BE2C (cell line): ENCODE measurements at regions not wholly inside any gene's neighbourhood (a gene's known extent, or its start where the extent isn't known, plus 50 kb on each side); places are given as distances from the start of the nearest gene placed in this dataset.

ENCODE experiments used
- DNase-seq: peaks from one replicate; pipeline ENCODE4 v3.0.0-alpha.2; 2020
- H3K27me3 ChIP-seq: fragments of 250-450 bp; sonication (Bioruptor Pico); 2 replicates; pipeline ENCODE4 v1.5.1; 2020; ENCODE audit warnings: mild to moderate bottlenecking
- H3K36me3 ChIP-seq: fragments of 250-450 bp; sonication (Bioruptor Pico); 2 replicates; pipeline ENCODE4 v1.5.1; 2020; ENCODE audit warnings: mild to moderate bottlenecking
- H3K4me1 ChIP-seq: fragments of 250-450 bp; sonication (Bioruptor Pico); 2 replicates; pipeline ENCODE4 v1.5.1; 2020
- H3K4me3 ChIP-seq: 2 replicates; pipeline ENCODE4 v1.5.1; 2011; ENCODE audit warnings: low read depth, low read length
- H3K9me3 ChIP-seq: fragments of 250-450 bp; sonication (Bioruptor Pico); 2 replicates; pipeline ENCODE4 v1.5.1; 2020
- TF ChIP-seq, protein P1 (sequence below): IDR thresholded peaks from 2 replicates; pipeline ENCODE4 v1.5.1; 2012; ENCODE audit warnings: mild to moderate bottlenecking, low read depth, low read length

DNA sequence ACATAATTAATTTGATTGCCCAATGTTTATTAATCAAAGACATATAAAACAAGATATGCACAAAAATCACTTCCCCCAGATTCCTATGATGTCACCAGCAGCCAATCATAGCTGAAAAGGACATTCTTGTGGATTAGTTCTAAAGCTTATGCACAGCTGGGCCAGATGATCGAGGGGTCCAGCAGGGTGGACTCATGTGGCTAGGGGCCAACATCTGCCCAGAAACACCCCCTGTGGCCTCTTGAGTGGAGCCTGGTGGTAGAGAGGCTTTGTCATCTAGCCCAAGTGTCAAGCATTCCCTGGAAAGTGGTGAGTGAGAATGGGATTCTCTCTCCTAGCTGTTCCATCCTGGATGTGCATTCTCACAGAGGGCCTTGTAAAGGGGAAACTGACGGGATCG, 590.0 kb downstream of the BCL11B start:
- H3K4me1 ChIP-seq: no peaks in the 10 kb centered on the region
- H3K27me3 ChIP-seq: no peaks in the 10 kb centered on the region
- H3K36me3 ChIP-seq: no peaks in the 10 kb centered on the region
- no peak for DNase-seq
- no peaks in the 10 kb centered on the region for H3K9me3 ChIP-seq
- TF ChIP-seq, protein P1, sequence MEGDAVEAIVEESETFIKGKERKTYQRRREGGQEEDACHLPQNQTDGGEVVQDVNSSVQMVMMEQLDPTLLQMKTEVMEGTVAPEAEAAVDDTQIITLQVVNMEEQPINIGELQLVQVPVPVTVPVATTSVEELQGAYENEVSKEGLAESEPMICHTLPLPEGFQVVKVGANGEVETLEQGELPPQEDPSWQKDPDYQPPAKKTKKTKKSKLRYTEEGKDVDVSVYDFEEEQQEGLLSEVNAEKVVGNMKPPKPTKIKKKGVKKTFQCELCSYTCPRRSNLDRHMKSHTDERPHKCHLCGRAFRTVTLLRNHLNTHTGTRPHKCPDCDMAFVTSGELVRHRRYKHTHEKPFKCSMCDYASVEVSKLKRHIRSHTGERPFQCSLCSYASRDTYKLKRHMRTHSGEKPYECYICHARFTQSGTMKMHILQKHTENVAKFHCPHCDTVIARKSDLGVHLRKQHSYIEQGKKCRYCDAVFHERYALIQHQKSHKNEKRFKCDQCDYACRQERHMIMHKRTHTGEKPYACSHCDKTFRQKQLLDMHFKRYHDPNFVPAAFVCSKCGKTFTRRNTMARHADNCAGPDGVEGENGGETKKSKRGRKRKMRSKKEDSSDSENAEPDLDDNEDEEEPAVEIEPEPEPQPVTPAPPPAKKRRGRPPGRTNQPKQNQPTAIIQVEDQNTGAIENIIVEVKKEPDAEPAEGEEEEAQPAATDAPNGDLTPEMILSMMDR: no peak
- H3K4me3 ChIP-seq: no peak overlapping the region

DNA sequence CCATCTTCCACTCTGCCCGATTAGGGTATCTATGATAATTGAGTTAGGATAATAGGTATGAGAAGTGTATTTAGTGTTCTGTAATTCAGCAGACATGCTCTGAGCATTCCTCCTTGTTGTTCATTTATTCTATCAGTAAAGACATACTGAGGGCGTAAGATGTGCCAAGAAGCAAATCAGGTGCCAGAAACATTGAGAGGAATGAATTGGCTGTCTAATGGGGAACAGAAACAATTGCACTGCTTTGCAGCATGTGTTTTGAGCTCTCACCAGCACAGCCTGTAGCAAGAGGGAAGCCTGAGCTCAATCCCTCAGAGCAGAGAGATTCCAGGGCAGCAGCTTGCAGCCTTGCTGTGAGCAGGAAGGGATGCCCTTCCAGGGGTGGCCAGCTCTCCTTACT, 589.3 kb downstream of the BCL11B start:
- Histone ChIP-seq H3K9me3 (peaks cover 1% of the 10 kb centered on the region; the same call in 1 of the 2 replicates), H3K27me3 (no peaks in the 10 kb centered on the region), H3K4me3 (no peak overlapping the region), H3K4me1 (no peaks in the 10 kb centered on the region), H3K36me3 (no peaks in the 10 kb centered on the region)
- DNase-seq: no peak
- TF ChIP-seq, protein P1: no peak

DNA sequence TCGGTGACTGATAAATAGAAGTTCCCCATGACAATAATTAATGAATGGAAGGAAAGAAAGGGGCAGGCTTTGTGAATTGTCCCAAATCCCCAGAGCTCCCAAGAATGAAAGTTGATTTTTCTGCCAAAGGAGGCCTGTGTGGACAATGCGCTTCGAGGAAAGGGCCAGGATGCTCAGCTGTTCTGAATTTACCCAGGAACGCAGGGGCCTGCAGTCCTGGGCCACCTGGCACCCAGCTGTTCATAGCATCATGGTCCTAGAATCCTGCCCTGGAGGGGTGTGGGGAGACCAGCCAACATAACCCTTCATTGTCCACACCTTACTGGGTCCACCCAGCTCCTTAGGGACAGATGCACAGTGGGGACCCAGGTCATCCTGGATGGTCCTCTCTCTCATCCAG, 587.5 kb downstream of the BCL11B start:
- Histone ChIP-seq H3K36me3 (no peaks in the 10 kb centered on the region), H3K27me3 (no peaks in the 10 kb centered on the region), H3K4me3 (no peak overlapping the region), H3K9me3 (peaks cover 3% of the 10 kb centered on the region; the same call in 1 of the 2 replicates), H3K4me1 (no peaks in the 10 kb centered on the region)
- DNase-seq: no peak
- TF ChIP-seq, protein P1: no peak

DNA sequence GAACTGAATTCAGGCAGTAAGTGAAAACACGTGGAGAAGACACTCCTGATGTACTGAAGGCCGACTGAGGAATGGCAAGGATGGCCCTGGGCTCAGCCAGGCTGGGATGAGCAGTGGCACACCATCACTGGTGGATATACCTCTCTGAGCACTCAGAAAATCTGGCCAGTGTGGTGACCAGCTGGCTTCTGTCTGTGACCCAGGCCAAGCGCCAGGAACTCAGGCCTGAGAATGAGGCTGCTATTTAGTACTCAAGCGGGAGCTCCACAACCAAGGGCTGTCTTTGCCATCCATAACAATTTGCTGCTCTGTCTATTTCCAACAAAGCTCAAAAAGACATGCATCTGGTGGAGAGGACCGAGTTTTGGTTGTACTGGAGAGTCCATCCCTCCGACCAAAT, 586.3 kb downstream of the BCL11B start:
- Histone ChIP-seq H3K4me3 (no peak overlapping the region), H3K36me3 (no peaks in the 10 kb centered on the region), H3K27me3 (no peaks in the 10 kb centered on the region), H3K4me1 (no peaks in the 10 kb centered on the region), H3K9me3 (peaks cover 3% of the 10 kb centered on the region; the same call in 1 of the 2 replicates)
- DNase-seq: no peak
- TF ChIP-seq, protein P1: no peak

DNA sequence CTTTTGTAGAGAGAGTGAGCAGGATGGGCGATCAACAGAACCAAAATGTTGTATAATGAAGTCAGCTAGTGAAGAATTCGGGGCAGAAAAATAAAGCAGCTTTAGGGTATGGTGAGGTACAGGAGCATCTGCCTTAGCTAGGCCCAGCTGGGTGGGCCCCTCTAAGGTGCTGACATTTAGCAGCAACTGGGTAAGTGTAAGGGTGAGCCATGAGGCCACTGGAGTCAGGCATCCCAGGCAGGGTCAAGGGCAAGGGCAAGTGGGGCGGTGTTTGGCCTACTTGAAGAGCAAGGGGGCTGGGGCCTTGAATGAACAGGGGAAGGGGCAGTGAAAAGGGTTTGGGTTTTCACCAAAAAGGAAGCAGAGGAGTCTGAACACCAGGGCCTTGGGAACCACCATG, 583.6 kb downstream of the BCL11B start:
- TF ChIP-seq, protein P1: no peak
- no peaks in the 10 kb centered on the region for H3K27me3 ChIP-seq
- H3K4me3 ChIP-seq: no peak overlapping the region
- peaks cover 3% of the 10 kb centered on the region; the same call in 1 of the 2 replicates for H3K9me3 ChIP-seq
- no peak for DNase-seq
- no peaks in the 10 kb centered on the region for H3K36me3 ChIP-seq
- no peaks in the 10 kb centered on the region for H3K4me1 ChIP-seq

DNA sequence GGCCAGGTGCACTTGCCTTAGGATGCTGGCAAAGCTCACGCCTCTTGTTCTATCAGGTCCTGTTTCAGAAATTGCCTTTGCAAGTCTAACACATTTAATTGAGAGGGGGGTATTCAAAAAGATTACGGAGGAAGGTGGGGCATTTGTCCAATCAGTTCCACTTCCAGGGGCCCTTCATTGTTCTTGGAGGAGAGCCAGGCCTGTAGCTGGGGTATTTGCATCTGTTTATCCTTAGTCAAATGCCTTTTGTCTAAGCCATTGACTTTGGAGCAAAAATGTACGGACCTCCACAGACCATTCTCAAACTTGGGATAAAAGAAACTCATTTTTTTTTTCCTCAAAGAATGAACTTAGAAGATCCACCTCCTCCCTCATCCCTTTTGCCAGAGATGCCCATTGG, 582.0 kb downstream of the BCL11B start:
- DNase-seq: no peak

More for the DNA sequence above, 582.0 kb downstream of the BCL11B start:
- Histone ChIP-seq H3K4me1 (no peaks in the 10 kb centered on the region), H3K27me3 (no peaks in the 10 kb centered on the region), H3K36me3 (no peaks in the 10 kb centered on the region), H3K4me3 (no peak overlapping the region), H3K9me3 (peaks cover 3% of the 10 kb centered on the region; the same call in 1 of the 2 replicates)
- TF ChIP-seq, protein P1: no peak
